ENCODE measurements at regions not wholly inside any gene's neighbourhood (a gene's known extent, or its start where the extent isn't known, plus 50 kb on each side); places are given as distances from the start of the nearest gene placed in this dataset.

DNA sequence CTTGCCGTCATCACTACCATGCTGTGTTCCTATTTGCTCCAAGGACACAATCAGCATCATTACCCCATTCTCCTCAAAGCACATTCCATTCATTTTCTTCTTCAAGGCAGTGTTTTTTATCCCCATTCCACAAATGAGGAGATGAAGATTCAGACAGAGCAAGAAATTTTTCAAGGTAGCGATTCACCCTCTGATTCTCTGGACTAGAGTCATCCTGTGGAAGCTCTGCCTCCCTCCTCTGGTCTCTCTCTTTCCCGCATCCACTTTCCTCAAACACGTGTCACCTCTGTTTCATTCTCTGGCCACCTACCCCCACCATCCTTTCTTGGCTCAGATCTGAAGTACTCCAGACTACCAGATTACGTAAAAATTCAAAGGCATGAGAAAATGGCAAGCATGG, 297.9 kb downstream of the SOX11 start:
- TF ChIP-seq, protein P1, sequence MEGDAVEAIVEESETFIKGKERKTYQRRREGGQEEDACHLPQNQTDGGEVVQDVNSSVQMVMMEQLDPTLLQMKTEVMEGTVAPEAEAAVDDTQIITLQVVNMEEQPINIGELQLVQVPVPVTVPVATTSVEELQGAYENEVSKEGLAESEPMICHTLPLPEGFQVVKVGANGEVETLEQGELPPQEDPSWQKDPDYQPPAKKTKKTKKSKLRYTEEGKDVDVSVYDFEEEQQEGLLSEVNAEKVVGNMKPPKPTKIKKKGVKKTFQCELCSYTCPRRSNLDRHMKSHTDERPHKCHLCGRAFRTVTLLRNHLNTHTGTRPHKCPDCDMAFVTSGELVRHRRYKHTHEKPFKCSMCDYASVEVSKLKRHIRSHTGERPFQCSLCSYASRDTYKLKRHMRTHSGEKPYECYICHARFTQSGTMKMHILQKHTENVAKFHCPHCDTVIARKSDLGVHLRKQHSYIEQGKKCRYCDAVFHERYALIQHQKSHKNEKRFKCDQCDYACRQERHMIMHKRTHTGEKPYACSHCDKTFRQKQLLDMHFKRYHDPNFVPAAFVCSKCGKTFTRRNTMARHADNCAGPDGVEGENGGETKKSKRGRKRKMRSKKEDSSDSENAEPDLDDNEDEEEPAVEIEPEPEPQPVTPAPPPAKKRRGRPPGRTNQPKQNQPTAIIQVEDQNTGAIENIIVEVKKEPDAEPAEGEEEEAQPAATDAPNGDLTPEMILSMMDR (conservative IDR thresholded peaks at IDR 0.05; ENCODE audit: low read length), result no peak
- TF ChIP-seq EZH2phosphoT487 (IDR thresholded peaks at IDR 0.05; ENCODE audit: borderline replicate concordance), result no peak

All from Loucy (cell line).